Mucosa of descending colon (tissue), 3 donors: ENCODE measurements at regions not wholly inside any gene's neighbourhood (a gene's known extent, or its start where the extent isn't known, plus 50 kb on each side); places are given as distances from the start of the nearest gene placed in this dataset.

Experiments used
- ATAC-seq: fragments of 200-7000 bp; cut with Tn5 transposase; one replicate; pipeline ENCODE4 v1.9.1; 2020; ENCODE audit warnings: mild to moderate bottlenecking, moderate library complexity
- DNase-seq, 3 donors: peaks; one replicate each; pipeline ENCODE4 v3.0.0-alpha.2; 2020
- H3K36me3 ChIP-seq: fragments of 200-600 bp; one replicate; pipeline ENCODE4 v1.8.0; 2021; ENCODE audit warnings: low read depth, mild to moderate bottlenecking
- H3K4me1 ChIP-seq: fragments of 200-600 bp; one replicate; pipeline ENCODE4 v1.8.0; 2021; ENCODE audit warnings: low read depth, mild to moderate bottlenecking
- H3K4me3 ChIP-seq: fragments of 200-600 bp; one replicate; pipeline ENCODE4 v1.8.0; 2021; ENCODE audit warnings: mild to moderate bottlenecking
- H3K9me3 ChIP-seq: fragments of 200-600 bp; one replicate; pipeline ENCODE4 v1.8.0; 2021; ENCODE audit warnings: mild to moderate bottlenecking
- intact Hi-C, 2 donors: fragments of 100-400 bp; cut with DNase I in 1 of 2; cut with micrococcal nuclease in 1 of 2; formaldehyde crosslinking; loops; one replicate each; pipeline versions ENCODE4 v1.11.0 to v1.11.1; 2022; cut with DNase I, micrococcal nuclease
- TF ChIP-seq, protein P1 (sequence below): fragments of 200-600 bp; IDR thresholded peaks from one replicate; pipeline ENCODE4 v1.8.0; 2022; ENCODE audit warnings: antibody characterized with exemption, mild to moderate bottlenecking
- donor health status: DM: no; HTN: no; CAD: no; lungs with moderate emphysema.
- donor health status: DM: no; HTN: no; CAD: no.
- donor health status: DM: no; HTN: yes; CAD: no.

- H3K4me1 ChIP-seq, result no peaks in the 10 kb centered on the region
- H3K36me3 ChIP-seq, result no peaks in the 10 kb centered on the region
- no peak overlapping the region for H3K4me3 ChIP-seq
- ATAC-seq (no peak), DNase-seq (no peak)
- intact Hi-C loops, result no loop called here
- no peaks in the 10 kb centered on the region for H3K9me3 ChIP-seq
- TF ChIP-seq, protein P1, sequence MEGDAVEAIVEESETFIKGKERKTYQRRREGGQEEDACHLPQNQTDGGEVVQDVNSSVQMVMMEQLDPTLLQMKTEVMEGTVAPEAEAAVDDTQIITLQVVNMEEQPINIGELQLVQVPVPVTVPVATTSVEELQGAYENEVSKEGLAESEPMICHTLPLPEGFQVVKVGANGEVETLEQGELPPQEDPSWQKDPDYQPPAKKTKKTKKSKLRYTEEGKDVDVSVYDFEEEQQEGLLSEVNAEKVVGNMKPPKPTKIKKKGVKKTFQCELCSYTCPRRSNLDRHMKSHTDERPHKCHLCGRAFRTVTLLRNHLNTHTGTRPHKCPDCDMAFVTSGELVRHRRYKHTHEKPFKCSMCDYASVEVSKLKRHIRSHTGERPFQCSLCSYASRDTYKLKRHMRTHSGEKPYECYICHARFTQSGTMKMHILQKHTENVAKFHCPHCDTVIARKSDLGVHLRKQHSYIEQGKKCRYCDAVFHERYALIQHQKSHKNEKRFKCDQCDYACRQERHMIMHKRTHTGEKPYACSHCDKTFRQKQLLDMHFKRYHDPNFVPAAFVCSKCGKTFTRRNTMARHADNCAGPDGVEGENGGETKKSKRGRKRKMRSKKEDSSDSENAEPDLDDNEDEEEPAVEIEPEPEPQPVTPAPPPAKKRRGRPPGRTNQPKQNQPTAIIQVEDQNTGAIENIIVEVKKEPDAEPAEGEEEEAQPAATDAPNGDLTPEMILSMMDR, result no peak
Observed at GRCh38 chr9:18149471-18150011, 324.4 kb upstream of the ADAMTSL1 start.

GRCh38 chr9:18154661-18155060 lies 319.3 kb upstream of the ADAMTSL1 start:
- Histone ChIP-seq H3K4me1 (peaks cover 8% of the 10 kb centered on the region), H3K4me3 (no peak overlapping the region), H3K36me3 (no peaks in the 10 kb centered on the region), H3K9me3 (no peaks in the 10 kb centered on the region)
- TF ChIP-seq, protein P1, result no peak
- intact Hi-C loops, result no loop called here
- ATAC-seq (no peak), DNase-seq (no peak)

DNA sequence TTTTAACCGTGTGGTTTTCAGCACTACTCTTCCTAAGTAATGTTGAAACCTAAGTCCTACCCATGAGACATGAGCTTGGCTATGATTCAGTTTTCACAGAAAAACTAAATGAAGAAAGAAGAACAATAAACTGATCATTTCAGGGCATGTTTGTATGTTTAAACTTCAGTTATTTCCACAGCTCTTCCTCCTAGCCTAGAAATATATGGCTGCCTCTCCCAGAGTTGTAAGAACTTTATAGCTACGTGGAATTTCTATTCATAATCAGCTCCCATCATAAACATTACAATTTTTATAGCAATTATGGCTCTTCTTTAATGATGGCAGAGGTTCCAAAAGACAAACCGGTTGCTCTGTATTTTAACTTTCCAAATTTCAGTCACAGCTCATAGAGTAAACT lies 314.7 kb upstream of the ADAMTSL1 start:
- Histone ChIP-seq H3K36me3 (no peaks in the 10 kb centered on the region), H3K9me3 (no peaks in the 10 kb centered on the region), H3K4me1 (peaks cover 11% of the 10 kb centered on the region), H3K4me3 (no peak overlapping the region)
- peak; percentile 86 for ATAC-seq
- TF ChIP-seq, protein P1, result no peak
- intact Hi-C loops, result no loop called here
- no peak for DNase-seq

DNA sequence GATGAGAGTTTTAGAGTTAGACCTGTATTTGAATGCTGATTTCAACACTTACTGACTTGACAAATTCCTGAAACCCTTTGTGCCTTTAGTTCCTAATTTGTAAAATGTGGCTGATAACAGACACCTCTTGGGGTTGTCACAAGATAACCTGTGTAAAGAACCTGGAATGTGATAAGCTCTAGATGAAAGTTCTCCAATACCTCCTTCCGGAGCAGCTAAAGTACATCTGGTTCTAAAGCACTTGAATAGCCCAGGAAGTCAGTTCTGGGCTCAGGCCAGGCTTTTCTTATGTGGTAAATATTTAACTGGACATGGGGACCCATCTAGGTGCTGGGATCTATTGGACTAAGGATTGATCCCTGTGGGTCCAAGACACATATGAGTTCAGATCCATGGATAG lies 310.8 kb upstream of the ADAMTSL1 start:
- intact Hi-C loops, result no loop called here
- TF ChIP-seq, protein P1, result no peak
- Histone ChIP-seq H3K4me3 (no peak overlapping the region), H3K36me3 (no peaks in the 10 kb centered on the region), H3K4me1 (peaks cover 11% of the 10 kb centered on the region), H3K9me3 (no peaks in the 10 kb centered on the region)
- DNase-seq, result peak in 1 of 3 donors; percentile 40
- peak; percentile 67 for ATAC-seq

GRCh38 chr9:18167733-18168132 lies 306.2 kb upstream of the ADAMTSL1 start:
- no peaks in the 10 kb centered on the region for H3K4me1 ChIP-seq
- intact Hi-C loops, result no loop called here
- no peak overlapping the region for H3K4me3 ChIP-seq
- no peaks in the 10 kb centered on the region for H3K36me3 ChIP-seq
- DNase-seq, result no peak
- TF ChIP-seq, protein P1, result no peak
- no peak for ATAC-seq
- no peaks in the 10 kb centered on the region for H3K9me3 ChIP-seq

GRCh38 chr9:18173923-18174322 lies 300.0 kb upstream of the ADAMTSL1 start:
- no peak for DNase-seq
- ATAC-seq, result no peak
- H3K4me1 ChIP-seq, result no peaks in the 10 kb centered on the region
- H3K36me3 ChIP-seq, result no peaks in the 10 kb centered on the region
- TF ChIP-seq, protein P1, result no peak
- no peaks in the 10 kb centered on the region for H3K9me3 ChIP-seq
- intact Hi-C loops, result no loop called here
- H3K4me3 ChIP-seq, result no peak overlapping the region
